NCI-H146 treated with DMSO at 0.1 percent for 48 hours (cell line): ENCODE measurements at regions not wholly inside any gene's neighbourhood (a gene's known extent, or its start where the extent isn't known, plus 50 kb on each side); places are given as distances from the start of the nearest gene placed in this dataset.

Experiments used
- DNase-seq: peaks from one replicate; lab custom pipeline; 2025; ENCODE audit not compliant: unreplicated experiment; lab: John Stamatoyannopoulos, UW

GRCh38 chr11:32265911-32266310, 169.4 kb downstream of the WT1 start:
- DNase-seq = no peak

- no peak for DNase-seq
Observed at GRCh38 chr11:32266601-32267000, 168.7 kb downstream of the WT1 start.

- no peak for DNase-seq
Observed at GRCh38 chr11:32267679-32268187, 167.6 kb downstream of the WT1 start.

GRCh38 chr11:32273931-32274330, 161.4 kb downstream of the WT1 start:
- DNase-seq = no peak

- no peak for DNase-seq
Observed at GRCh38 chr11:32279672-32280071, 155.7 kb downstream of the WT1 start.

- no peak for DNase-seq
Observed at GRCh38 chr11:32280339-32280738, 155.0 kb downstream of the WT1 start.

GRCh38 chr11:32288276-32288675, 147.1 kb downstream of the WT1 start:
- no peak for DNase-seq

- no peak for DNase-seq
Observed at GRCh38 chr11:32289701-32290100, 145.6 kb downstream of the WT1 start.

- no peak for DNase-seq
Observed at GRCh38 chr11:32290783-32291182, 144.6 kb downstream of the WT1 start.

- peak; percentile 1 for DNase-seq
Observed at GRCh38 chr11:32297611-32298011, 137.7 kb downstream of the WT1 start.

- DNase-seq = no peak
Observed at GRCh38 chr11:32302826-32303225, 132.5 kb downstream of the WT1 start.

- DNase-seq = no peak
Observed at GRCh38 chr11:32304521-32304920, 130.8 kb downstream of the WT1 start.

- DNase-seq = no peak
Observed at GRCh38 chr11:32305460-32305859, 129.9 kb downstream of the WT1 start.

- no peak for DNase-seq
Observed at GRCh38 chr11:32307471-32307870, 127.9 kb downstream of the WT1 start.

GRCh38 chr11:32307913-32308312, 127.4 kb downstream of the WT1 start:
- no peak for DNase-seq

GRCh38 chr11:32309530-32310213, 125.7 kb downstream of the WT1 start:
- DNase-seq = no peak

GRCh38 chr11:32310214-32310601, 125.1 kb downstream of the WT1 start:
- no peak for DNase-seq

- DNase-seq = no peak
Observed at GRCh38 chr11:32311346-32312065, 123.8 kb downstream of the WT1 start.

GRCh38 chr11:32312206-32312817, 123.0 kb downstream of the WT1 start:
- DNase-seq = no peak

- no peak for DNase-seq
Observed at GRCh38 chr11:32312865-32313403, 122.4 kb downstream of the WT1 start.

GRCh38 chr11:32313477-32313876, 121.9 kb downstream of the WT1 start:
- no peak for DNase-seq

GRCh38 chr11:32315121-32315520, 120.2 kb downstream of the WT1 start:
- no peak for DNase-seq
